ENCODE measurements at regions not wholly inside any gene's neighbourhood (a gene's known extent, or its start where the extent isn't known, plus 50 kb on each side); places are given as distances from the start of the nearest gene placed in this dataset.
"Not testable (repeated sequence)": the region's sequence is repeated elsewhere in the genome, so short reads cannot be mapped to it uniquely, and the experiment has no call there.

DNA sequence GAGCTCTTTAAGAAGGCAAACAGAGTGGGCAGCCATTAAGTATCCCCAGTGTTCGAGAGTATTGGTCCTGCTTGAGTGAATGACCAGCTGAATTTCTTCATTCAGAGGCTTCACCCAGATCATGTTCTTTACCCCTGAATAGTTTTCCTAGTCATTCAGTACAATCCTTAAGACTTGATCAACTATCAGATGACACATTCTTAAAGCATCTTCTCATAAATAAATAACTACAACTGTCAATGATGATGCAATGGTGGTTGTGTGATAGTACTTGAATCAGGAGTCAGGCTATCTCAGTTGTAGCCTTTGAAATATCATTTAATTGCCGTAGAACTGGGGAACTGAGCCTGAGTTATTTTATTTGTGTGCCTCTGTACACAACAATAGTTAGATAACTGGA, 416.8 kb upstream of the CCL2 start:
- DNase-seq: no peak

DNA sequence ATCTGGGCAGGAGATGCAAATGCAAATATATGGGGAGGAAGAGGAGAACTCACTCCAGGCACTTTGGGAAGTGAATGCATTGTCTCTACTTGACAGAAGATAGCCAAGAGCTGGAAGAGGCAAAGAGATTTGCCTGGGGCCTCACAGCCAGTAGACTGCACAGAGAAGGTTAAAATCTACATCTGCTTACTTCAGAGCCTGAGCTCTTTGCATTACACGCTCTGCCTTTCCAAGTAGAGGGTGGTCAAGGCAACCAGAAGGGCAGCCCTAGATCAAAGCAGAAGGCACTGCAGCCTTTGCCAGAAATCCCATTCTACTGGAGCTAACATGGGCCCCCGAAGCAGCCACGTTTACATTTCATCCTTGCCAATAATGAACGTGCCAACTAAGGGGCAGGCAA, 407.2 kb upstream of the CCL2 start:
- no peak for DNase-seq

DNA sequence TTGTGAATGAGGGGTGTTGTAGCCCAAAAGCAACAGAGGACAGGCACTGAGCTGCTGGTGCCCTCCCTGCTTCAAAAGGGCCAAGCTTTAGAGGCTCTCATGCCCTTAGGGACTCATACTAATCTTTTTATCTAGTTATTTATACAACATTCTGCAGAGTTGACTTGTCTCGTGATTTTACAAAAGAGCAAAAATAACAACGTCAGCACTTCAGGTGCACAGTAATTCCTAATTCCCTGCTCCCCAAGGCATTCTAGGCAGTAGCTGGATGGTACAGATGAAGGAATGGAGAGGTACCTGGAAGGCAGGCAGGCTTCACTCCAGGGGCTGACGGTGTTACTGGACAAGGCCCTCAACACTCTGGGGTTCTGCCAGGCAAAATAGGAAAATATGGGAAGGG, 406.7 kb upstream of the CCL2 start:
- no peak for DNase-seq

DNA sequence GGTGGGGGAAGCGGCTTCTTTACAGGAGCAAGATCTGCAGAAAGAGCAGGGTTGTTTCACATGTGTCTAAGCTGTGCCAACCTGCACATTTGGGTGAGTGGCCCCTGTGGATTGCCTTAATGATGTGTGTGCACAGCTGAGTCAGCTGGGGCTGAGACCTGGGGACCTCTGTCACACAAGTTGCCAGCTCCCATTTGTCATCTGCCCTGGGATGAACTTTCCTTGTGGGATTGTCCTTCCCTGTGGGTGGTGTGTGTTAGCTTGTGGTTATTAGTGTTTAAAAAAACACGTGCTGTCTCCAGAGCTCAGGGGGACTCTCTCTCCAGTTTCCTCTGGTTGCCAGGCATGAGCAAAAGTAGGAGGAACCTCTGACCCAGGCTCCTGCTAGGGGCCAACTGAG, 400.5 kb upstream of the CCL2 start:
- no peak for DNase-seq

DNA sequence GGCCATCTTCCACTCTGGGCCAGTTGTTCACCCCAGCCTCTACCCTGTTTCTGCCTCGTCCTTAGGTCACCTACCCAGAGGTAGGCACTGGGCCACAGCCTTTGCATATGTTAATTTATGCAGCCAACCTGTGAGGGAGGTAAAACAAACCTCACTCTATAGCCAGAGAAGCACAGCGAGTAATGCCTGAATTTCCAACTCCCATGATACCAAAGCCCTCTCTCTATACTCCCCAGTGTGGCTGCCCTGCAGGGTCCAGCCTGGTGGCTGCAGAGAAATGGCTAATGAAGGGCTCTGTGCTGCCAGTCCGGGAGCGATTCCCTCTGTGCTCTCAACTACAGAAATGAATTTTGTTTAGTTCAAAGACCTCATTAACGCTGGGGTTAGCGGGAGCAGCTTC, 397.0 kb upstream of the CCL2 start:
- no peak for DNase-seq

DNA sequence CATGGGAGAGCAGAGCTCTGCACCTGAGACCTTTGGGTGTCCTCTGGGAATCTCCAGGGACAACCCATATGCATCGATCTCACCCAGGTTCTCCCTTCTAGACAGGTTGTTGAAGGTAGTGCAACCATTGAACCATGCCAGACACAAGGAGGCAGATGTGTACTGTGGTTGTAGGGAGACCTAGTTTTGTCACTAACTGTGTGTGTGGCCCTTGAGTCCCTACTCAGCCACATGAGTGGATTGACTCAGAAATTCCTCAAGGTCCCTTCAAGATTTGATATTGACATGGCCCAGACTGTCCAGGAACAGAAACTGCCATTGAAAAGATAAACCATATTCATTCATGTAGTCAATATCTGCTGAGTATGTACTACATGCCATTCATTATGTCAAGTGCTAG, 396.4 kb upstream of the CCL2 start:
- no peak for DNase-seq

DNA sequence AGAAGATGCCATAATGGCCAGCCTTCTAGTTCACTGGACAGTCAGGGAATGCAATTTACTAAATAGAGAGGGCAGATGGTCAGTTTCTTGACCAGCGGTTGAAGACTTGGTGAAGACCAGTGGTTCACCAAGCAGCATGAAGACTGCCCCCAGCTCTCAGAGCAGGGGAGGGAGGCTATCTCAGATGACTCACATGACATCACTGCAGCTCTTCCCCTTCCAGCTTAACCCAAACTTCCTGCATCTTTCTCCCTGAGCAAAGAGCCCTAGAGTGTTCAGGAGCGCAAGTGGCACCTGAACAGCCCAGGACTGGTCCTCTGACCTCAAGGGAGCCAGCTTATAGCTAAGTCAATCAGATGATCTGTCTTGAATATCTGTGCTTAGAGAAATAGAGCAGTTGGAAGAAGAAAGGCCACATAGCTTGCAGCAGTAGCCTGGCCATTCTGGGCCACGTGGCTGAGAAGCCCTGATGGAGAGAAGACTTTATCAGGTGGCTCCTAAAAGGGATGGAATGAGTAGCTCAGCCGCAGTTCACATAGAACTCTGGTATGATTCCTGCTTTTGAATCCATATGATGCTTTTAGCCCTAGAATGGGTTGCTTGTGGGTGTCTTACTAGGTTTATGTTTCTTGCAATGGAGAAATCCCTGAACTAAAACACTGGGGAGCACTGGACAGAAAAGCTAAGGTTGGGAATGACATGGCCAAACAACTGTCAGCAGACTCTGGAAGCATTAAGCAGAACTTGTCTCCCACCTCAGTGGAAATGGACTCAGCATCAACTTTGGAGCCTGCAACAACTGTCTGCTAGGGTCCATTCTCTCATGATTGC, 392.1 kb upstream of the CCL2 start:
- no peak for DNase-seq

DNA sequence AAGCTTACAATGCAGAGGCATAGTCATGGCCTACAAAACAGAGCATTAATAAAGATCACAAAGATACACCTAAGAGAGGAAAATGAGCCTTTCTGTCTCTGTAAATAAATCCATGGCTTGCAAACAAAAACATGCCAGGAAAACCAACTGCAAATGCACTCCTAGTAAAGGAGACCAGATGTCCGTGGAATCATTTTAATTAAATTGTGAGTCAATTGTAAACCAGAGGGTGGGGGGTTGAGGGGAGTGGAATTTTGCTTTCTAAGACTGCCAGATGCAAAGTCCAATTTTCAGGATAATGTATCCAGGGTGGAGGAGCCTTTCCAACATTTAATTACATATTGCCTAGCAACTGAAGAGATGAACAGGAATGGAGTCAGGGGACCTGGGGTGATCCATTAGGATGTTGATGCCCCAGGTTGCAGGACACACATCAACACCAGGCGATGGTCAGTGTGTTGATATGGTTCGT, 390.3 kb upstream of the CCL2 start:
- DNase-seq: no peak

DNA sequence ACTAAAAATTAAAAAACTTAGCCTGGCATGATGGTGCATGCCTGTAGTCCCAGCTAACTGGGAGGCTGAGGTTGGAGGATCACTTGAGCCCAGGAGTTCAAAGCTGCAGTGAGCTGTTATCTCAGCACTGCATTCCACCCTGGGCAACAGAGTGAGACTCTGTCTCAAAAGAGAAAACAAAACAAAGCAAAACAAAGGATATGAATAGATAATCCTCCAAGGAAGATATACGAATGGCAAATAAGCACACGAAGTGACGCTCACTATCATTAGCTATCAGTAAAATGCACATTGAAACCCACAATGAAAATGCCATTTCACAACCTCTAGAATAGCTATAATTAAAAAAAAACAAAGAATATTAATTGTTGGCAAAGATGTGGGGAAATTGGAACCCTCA, 386.2 kb upstream of the CCL2 start:
- DNase-seq: no peak

DNA sequence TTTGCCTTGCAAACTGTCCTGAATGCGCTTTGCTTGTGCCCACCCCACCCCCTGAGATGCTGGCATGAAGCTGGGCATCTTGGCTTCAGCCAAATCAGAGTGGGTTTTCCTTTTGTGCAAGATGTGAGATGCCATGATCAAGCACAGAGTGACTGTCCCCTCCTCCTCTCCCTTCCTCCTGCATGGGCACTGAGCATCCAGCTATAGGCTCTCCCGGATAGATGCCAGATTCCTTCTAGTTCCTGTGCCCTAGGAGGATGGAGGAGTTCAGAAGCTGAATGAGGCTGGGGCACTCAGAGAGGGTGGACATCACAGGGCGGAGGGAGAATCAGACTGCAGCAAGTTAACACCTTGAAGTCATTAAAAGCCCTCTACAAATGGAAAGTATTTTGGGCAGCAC, 384.1 kb upstream of the CCL2 start:
- no peak for DNase-seq

DNA sequence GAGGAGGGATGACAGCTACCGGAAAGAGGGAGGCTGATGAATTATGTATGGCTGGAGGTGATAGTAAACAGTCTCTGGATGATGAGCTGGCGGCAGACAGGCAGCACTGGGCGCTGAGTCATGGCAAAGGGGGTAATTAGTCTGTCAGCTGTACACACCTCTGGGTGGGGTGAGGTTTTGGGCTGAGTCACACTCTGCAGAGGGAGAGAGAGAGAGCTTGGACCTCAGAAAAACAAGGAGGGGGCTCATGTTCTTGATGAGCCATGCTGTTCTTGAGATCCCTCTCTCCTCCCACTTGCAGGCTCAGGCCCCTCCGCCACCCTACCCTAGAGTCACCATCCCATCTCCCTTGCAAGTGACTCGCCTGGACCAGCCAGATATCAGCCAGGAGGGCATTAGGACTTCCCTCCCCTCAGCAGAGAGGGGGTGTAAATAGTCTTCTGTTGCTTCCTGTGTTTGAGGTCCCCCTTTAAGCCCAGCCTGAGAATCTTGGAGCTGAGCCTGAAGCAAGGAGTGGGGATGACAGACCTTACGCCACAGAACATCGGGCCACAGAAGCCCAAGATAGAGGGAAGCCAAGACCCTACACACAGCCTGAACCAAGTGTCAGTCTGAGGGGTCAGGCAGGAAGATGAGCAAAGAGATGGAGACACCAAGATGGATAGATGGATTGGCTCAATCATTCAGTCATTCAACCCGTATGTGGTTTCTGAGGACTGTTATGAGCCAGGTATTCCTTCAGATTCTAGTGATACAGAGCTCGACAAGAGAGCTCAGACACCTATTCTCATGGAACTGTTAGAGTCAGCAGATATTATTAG, 383.2 kb upstream of the CCL2 start:
- no peak for DNase-seq

DNA sequence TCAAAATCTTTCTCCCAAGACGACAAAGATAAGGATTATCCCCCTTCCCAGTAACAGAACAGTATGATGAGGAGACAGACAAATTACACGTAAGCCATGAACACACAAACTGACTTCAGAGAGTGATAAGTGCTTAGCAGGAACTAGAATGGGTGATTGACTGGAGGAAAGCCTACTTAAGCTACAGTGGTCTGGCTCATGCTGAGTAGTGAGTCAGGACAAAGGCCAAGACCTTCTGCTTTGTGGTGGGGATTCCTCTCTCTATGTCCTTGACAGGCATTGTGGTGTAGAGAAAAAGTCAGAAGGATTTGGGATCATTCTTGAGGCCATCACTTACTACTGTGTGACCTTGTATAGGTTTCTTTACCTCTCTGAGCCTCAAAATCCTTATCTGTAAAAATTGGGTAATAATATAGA, 381.9 kb upstream of the CCL2 start:
- DNase-seq: no peak

DNA sequence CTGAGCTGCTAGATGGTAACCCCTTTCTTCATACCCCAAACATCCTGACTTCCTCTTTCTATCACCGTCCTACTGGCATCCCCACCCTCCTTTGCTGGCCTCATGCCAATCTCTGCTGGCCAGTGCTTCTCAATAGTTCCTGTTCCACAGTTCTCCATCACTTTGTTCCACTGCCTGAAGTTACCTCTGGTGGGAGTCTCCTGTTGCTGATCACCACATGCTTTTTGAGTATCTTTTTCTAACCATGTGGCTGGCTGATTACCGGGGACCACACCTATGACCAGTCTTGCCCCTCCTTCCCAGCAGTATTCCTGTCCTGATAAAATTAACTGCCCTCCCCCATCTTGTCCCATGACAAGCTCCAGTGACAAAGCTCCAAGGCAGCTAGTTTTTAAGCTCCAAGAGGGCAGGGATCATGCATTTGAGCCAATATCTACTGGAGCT, 380.4 kb upstream of the CCL2 start:
- DNase-seq: no peak

DNA sequence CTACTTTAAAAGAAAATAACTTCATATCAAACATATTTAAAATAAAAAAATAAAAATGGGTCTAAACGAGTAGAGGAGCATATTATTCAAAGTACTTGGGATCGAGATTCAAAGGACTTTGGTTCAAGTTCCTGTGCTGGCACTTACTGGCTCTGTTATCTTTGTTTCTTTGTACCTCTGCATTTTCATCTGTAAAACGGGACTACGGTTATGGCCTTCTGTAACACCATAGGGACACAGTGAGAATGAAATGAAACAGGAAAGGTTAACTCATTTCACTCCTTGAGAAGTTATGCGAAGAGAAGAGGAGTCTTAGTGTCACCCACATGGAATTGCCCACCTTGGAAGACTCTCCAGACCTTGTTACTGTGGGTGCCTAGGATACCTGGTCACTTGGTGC, 379.1 kb upstream of the CCL2 start:
- DNase-seq: no peak

DNA sequence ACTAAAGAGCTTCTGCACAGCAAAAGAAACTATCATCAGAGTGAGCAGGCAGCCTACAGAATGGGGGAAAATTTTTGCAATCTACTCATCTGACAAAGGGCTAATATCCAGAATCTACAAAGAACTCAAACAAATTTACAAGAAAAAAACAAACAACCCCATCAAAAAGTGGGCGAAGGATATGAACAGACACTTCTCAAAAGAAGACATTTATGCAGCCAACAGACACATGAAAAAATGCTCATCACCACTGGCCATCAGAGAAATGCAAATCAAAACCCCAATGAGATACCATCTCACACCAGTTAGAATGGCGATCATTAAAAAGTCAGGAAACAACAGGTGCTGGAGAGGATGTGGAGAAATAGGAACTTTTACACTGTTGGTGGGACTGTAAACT, 372.8 kb upstream of the CCL2 start:
- DNase-seq: not testable (repeated sequence)

DNA sequence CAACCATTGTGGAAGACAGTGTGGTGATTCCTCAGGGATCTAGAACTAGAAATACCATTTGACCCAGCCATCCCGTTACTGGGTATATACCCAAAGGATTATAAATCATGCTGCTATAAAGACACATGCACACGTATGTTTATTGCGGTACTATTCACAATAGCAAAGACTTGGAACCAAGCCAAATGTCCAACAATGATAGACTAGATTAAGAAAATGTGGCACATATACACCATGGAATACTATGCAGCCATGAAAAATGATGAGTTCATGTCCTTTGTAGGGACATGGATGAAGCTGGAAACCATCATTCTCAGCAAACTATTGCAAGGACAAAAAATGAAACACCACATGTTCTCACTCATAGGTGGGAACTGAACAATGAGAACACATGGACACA, 372.4 kb upstream of the CCL2 start:
- not testable (repeated sequence) for DNase-seq

DNA sequence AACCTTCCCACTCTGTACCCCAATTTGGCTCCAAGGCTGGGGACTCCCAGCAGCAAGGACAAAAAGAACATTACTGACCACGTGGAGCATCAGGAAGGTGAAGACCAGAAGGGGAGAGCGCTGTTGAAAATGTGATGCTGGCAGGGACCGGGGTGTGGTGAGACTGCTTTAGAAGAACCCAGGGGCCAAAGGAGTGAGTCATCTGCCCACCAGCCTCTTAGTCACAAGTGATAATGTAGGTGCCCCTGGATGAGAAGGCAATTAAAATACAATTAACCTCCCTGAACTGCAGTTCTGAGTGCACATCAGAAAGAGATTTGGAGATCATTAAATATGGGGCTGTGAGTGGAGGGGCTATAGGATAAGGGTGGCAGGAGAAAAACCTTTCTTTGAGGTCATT, 366.6 kb upstream of the CCL2 start:
- DNase-seq: no peak

DNA sequence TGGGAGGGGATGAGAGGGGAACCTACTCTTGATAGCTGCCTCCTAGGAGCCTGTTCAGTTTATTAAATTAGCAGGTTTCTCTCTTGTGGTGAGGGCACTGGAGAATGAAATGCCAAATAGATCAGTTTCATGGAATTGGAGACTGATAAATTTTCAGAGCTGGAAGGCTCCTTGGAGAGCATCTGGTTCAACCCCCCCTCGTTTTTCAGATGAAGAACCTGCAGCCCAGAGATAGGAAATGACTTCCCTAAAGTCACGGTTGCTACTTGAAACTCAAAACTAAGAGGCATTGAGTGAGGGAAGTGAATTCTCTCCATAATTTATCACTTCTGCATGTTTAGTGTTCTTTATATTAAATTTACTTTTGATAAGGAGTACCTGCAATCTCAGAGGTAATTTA, 366.0 kb upstream of the CCL2 start:
- no peak for DNase-seq

DNA sequence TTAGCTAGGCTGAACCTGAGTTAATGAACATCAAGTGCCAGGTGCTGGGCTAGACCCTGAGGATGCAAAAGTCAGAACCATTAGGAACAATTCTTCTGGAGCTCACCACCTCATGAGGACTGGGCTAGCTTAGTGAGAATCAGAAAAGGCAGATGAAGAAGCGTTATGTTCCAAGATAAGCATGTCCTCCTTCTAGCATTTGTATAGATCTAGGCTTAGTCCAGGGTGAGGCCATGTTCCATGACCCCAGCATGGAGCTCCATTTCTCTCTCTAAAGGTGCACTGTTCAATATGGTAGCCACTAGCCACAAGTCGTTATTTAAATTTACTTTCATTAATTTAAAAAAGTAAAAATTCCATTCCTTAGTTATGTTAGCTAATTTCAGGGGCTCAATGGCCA, 365.3 kb upstream of the CCL2 start:
- no peak for DNase-seq

DNA sequence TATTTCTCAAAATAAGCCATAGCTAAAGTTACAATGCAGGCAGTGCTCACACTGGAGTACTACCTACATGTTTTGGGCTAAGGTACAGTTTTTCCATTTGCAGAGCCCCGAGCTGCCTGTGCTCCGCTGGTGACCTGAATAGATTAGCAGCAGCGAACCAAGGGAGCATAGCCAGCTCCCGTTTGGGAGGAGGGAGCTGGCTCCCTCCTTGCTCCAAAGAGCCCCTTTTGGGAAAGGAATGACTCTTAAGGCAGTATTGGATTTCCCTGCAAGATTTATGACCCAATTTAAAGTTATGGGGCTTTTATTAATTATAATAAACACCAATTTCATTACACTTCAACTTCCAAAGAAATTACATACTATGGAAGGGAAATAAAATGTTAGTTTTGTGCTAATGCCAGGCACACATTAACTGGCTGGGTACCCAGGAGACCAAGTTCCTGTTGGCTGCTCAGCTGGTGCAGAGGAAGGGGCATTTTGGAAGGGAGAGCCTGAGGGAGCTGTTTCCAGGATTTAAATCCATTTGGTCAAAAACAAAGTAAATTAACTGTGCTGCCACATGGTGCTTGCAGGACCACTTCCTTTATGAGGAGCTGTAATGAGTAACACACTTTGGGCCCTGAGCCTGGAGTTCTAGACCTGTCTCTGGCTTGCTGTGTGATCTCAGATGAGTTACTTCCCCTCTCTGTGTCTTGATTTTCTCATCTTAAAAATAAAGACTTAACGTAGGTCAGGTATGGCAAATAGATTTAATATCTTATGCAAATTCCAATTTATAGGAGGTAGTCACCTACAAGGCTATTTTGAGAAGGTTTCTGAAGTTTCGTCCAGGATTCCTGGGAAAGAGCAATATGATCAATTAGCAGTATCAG, 362.1 kb upstream of the CCL2 start:
- DNase-seq: peak; percentile 22

DNA sequence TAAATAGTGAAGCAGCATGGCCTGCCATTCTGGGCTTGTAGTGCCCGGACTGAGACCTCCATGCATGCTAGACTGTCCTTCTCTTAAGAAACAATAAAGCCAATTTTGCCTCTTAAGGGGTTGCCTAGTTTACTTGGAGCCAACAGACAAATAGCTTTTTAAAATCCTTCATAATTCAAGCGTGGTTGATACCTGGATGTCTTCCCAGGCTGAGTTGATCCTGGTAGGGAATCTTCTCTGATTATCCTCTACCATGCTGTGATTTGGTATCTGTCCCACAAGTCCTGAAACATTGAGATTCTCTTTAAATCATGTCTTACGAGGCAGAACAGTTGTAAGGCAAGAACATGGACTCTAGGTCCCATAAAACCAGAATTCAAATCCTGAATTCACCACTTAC, 359.6 kb upstream of the CCL2 start:
- DNase-seq: no peak

DNA sequence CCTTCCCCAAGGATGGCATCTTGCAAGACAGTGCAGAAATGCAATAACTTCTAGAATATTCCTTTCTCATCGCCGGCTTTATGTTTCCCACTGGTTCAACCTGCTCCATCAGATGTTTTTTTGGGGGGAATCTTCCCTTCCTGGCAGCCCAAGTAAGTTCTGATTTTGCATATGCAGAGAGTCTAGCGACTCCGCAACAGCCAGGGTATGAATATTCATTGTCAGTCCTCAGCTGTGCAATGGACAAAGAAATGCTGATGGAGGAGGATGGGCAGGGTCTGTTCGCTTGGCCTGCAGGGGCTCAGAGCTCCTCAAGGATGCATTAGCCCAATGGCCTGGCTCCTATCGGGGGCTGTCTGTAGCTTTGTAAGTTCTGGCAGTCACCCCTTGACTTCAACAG, 358.8 kb upstream of the CCL2 start:
- DNase-seq: no peak
